Left ventricle myocardium inferior (tissue), 1 donor: ENCODE measurements at regions not wholly inside any gene's neighbourhood (a gene's known extent, or its start where the extent isn't known, plus 50 kb on each side); places are given as distances from the start of the nearest gene placed in this dataset.

Source experiments
- DNase-seq: peaks from one replicate; pipeline ENCODE4 v3.0.0-alpha.2; 2020
- H3K27ac ChIP-seq: fragments of 200-600 bp; replicated peaks from 2 replicates; pipeline ENCODE4 v1.8.0; 2021
- H3K27me3 ChIP-seq: fragments of 200-600 bp; 2 replicates; pipeline ENCODE4 v1.8.0; 2021; ENCODE audit warnings: low read depth
- H3K36me3 ChIP-seq: fragments of 200-600 bp; 2 replicates; pipeline ENCODE4 v1.8.0; 2021
- H3K4me1 ChIP-seq: fragments of 200-600 bp; 2 replicates; pipeline ENCODE4 v1.8.0; 2021
- H3K4me3 ChIP-seq: fragments of 200-600 bp; 2 replicates; pipeline ENCODE4 v1.8.0; 2021; ENCODE audit warnings: mild to moderate bottlenecking, moderate library complexity
- H3K9me3 ChIP-seq: fragments of 200-600 bp; replicated peaks from 2 replicates; pipeline ENCODE4 v1.8.0; 2021
- CTCF ChIP-seq: fragments of 200-600 bp; IDR thresholded peaks from 2 replicates; pipeline ENCODE4 v1.8.0; 2021; ENCODE audit warnings: antibody characterized with exemption, mild to moderate bottlenecking, borderline replicate concordance
- intact Hi-C: fragments of 100-400 bp; cut with micrococcal nuclease; formaldehyde crosslinking; loops from one replicate; pipeline ENCODE4 v1.11.0; 2022
- donor health status: DM: no; HTN: yes; CAD: no; lungs with severe emphysema.

- H3K27ac ChIP-seq: no peak overlapping the region
- no peak for DNase-seq
- H3K27me3 ChIP-seq: no peaks in the 10 kb centered on the region
- no peaks in the 10 kb centered on the region for H3K36me3 ChIP-seq
- H3K9me3 ChIP-seq: no peaks in the 10 kb centered on the region
- H3K4me3 ChIP-seq: no peak overlapping the region
- H3K4me1 ChIP-seq: peaks cover 13% of the 10 kb centered on the region
- intact Hi-C loops: no loop called here
- no peak for TF ChIP-seq CTCF
Measured at GRCh38 chr2:8631465-8632005, 50.3 kb upstream of the ID2 start.
